HepG2 (cell line): ENCODE measurements at regions not wholly inside any gene's neighbourhood (a gene's known extent, or its start where the extent isn't known, plus 50 kb on each side); places are given as distances from the start of the nearest gene placed in this dataset.

Source experiments
- ATAC-seq: fragments of 200-7000 bp; cut with Tn5 transposase; 3 replicates; pipeline ENCODE4 v1.9.1; 2020; ENCODE audit warnings: mild to moderate bottlenecking, moderate library complexity
- BruUV-seq: library from RNA; stranded (reverse); fragments of 400-500 nt; replicated peaks from 2 replicates; lab custom pipeline; 2021; lab: Mats Ljungman, UMichigan
- CTCF ChIA-PET: fragments of 300-600 bp; formaldehyde crosslinking; extraction: SDS; loops from one replicate; lab custom pipeline; 2021; ENCODE audit warnings: low total read pairs, inconsistent platforms, low intra/inter-chr PET ratio; lab: Yijun Ruan, JAX
- POLR2A ChIA-PET: fragments of 350-600 bp; sonication (Branson Sonifier 250); formaldehyde crosslinking; loops from one replicate; lab custom pipeline; 2020; ENCODE audit warnings: antibody characterized with exemption, inconsistent platforms; lab: Yijun Ruan, JAX
- DNase-seq: peaks from one replicate; pipeline ENCODE4 v3.0.0-alpha.2; 2015; ENCODE audit warnings: low spot score
- FAIRE-seq: peaks from 3 replicates; lab custom pipeline; 2011; peaks lifted over from hg19 to GRCh38; lab: Jason Lieb, UNC
- H2AFZ ChIP-seq: one replicate; pipeline ENCODE4 v1.6.1; 2011; ENCODE audit warnings: low read length, inconsistent platforms
- H3K27ac ChIP-seq: fragments of 300-600 bp; 3 replicates; pipeline ENCODE4 v1.8.0; 2011; ENCODE audit warnings: mixed run types, mild to moderate bottlenecking, mixed read lengths, low read length, inconsistent platforms; ENCODE audit not compliant: insufficient read depth; ENCODE audit errors: extremely low read length
- H3K27me3 ChIP-seq, 2 experiments: fragments of 200-600 bp in 1 of 2; 2 replicates in 1 of 2; 3 replicates in 1 of 2; pipeline versions ENCODE4 v1.6.0 to v1.8.0; 2011; ENCODE audit warnings: low read length in 2 of 2, mild to moderate bottlenecking in 2 of 2, moderate library complexity in 2 of 2, inconsistent platforms in 1 of 2; ENCODE audit not compliant: insufficient read depth in 2 of 2, control insufficient read depth in 1 of 2
- H3K36me3 ChIP-seq, 2 experiments: fragments of 200-600 bp in 1 of 2; replicated peaks in 1 of 2; 2 replicates in 1 of 2; 3 replicates in 1 of 2; pipeline versions ENCODE4 v1.5.1 to v1.8.0; 2011; ENCODE audit warnings: low read length in 2 of 2, inconsistent platforms in 1 of 2; ENCODE audit not compliant: insufficient read depth in 2 of 2, control insufficient read depth in 1 of 2
- H3K4me1 ChIP-seq: 2 replicates; pipeline ENCODE4 v1.5.1; 2012; ENCODE audit warnings: low read length, inconsistent platforms; ENCODE audit not compliant: insufficient read depth
- H3K4me2 ChIP-seq: 2 replicates; pipeline ENCODE4 v1.6.0; 2011; ENCODE audit warnings: low read depth, low read length, inconsistent platforms
- H3K4me3 ChIP-seq, 3 experiments: fragments of 200-600 bp in 1 of 3; sonication (generic), shearing (Covaris generic) in 1 of 3; replicated peaks in 1 of 3; 2 replicates each; pipeline ENCODE4 v1.5.1; 2011 to 2016; ENCODE audit warnings: low read length in 3 of 3, inconsistent platforms in 2 of 3, low read depth in 2 of 3, mild to moderate bottlenecking in 2 of 3, control low read depth in 1 of 3, mixed read lengths in 1 of 3; ENCODE audit not compliant: insufficient read depth in 1 of 3
- H3K79me2 ChIP-seq: one replicate; pipeline ENCODE4 v1.6.1; 2011; ENCODE audit warnings: low read length, inconsistent platforms; ENCODE audit not compliant: insufficient read depth
- H3K9ac ChIP-seq: 2 replicates; pipeline ENCODE4 v1.6.0; 2011; ENCODE audit warnings: mild to moderate bottlenecking, low read depth, low read length, inconsistent platforms; ENCODE audit not compliant: insufficient read depth
- H3K9me3 ChIP-seq: 2 replicates; pipeline ENCODE4 v1.5.1; 2012; ENCODE audit warnings: mild to moderate bottlenecking, low read length
- H4K20me1 ChIP-seq: 2 replicates; pipeline ENCODE4 v1.6.0; 2011; ENCODE audit warnings: inconsistent platforms, mild to moderate bottlenecking, low read length, moderate library complexity; ENCODE audit not compliant: insufficient read depth
- ESRRA ChIP-seq: sonication (generic); formaldehyde crosslinking; IDR thresholded peaks from 2 replicates; pipeline ENCODE4 v1.5.1; 2020; ENCODE audit warnings: mild to moderate bottlenecking, low read depth, missing genetic modification reagents
- HNF4G ChIP-seq, 2 experiments: sonication (generic) in 1 of 2; formaldehyde crosslinking in 1 of 2; IDR thresholded peaks; 2 replicates each; pipeline versions ENCODE4 v1.4.0 to v1.6.1; 2011 to 2020; ENCODE audit warnings: borderline replicate concordance in 2 of 2, low read depth in 2 of 2, mild to moderate bottlenecking in 2 of 2, low read length in 1 of 2, missing genetic modification reagents in 1 of 2, moderate library complexity in 1 of 2
- KDM4B ChIP-seq: sonication (generic); formaldehyde crosslinking; IDR thresholded peaks from 2 replicates; pipeline ENCODE4 v1.4.0; 2020; ENCODE audit warnings: missing genetic modification reagents
- ZNF142 ChIP-seq: sonication (generic); formaldehyde crosslinking; IDR thresholded peaks from 2 replicates; pipeline ENCODE4 v1.4.0; 2020; ENCODE audit warnings: missing genetic modification reagents
- ZNF382 ChIP-seq: sonication (generic); formaldehyde crosslinking; IDR thresholded peaks from 2 replicates; pipeline ENCODE4 v1.5.0; 2020; ENCODE audit warnings: missing genetic modification reagents, mild to moderate bottlenecking, borderline replicate concordance
- ZNF446 ChIP-seq: sonication (generic); formaldehyde crosslinking; IDR thresholded peaks from 2 replicates; pipeline ENCODE4 v1.5.0; 2020; ENCODE audit warnings: mild to moderate bottlenecking, missing genetic modification reagents
- ZNF704 ChIP-seq: sonication (generic); formaldehyde crosslinking; IDR thresholded peaks from 2 replicates; pipeline ENCODE4 v1.8.1; 2023; ENCODE audit warnings: mild to moderate bottlenecking, inconsistent platforms, moderate library complexity, missing genetic modification reagents, borderline replicate concordance
- WGBS: methylation state at CpG from one replicate; pipeline ENCODE4 v1.1.6; 2017; ENCODE audit warnings: low lambda C conversion rate; 5-methylcytosine and 5-hydroxymethylcytosine counted together
- in situ Hi-C: cut with HindIII; loops from 2 replicates; pipeline ENCODE4 v1.10.0; 2017; ENCODE audit warnings: low pct_unique_long_range_greater_than_20kb; ENCODE audit not compliant: extremely low pct_ligation_motif_present
- intact Hi-C: fragments of 100-400 bp; cut with micrococcal nuclease; formaldehyde crosslinking; loops from one replicate; pipeline ENCODE4 v1.10.0; 2022; ENCODE audit not compliant: unreplicated experiment
- TF ChIP-seq, protein P1 (sequence below): sonication (generic); formaldehyde crosslinking; IDR thresholded peaks from 2 replicates; pipeline ENCODE4 v1.9.0; 2021; ENCODE audit warnings: missing genetic modification reagents, borderline replicate concordance
- TF ChIP-seq, protein P2 (sequence below): sonication (generic); formaldehyde crosslinking; IDR thresholded peaks from 2 replicates; pipeline ENCODE4 v1.4.0; 2020; ENCODE audit warnings: missing genetic modification reagents, borderline replicate concordance

- Histone ChIP-seq H3K9me3 (peaks cover 7% of the 10 kb centered on the region; the same call in 1 of the 2 replicates), H3K79me2 (no peaks in the 10 kb centered on the region), H3K36me3 (no peaks in the 10 kb centered on the region), H3K27me3 (no peaks in the 10 kb centered on the region), H3K4me1 (no peaks in the 10 kb centered on the region), H3K4me2 (no peak overlapping the region), H2AFZ (no peak overlapping the region), H3K4me3 (no peak overlapping the region), H3K27ac (no peak overlapping the region), H4K20me1 (no peaks in the 10 kb centered on the region), H3K9ac (no peak overlapping the region)
- 53% methylated on average over 6 of the region's 6 CpGs for WGBS
- FAIRE-seq: no peak
- ChIA-PET POLR2A (no interaction called here), CTCF (no interaction called here)
- no TSS peak for BruUV-seq
- ATAC-seq: no peak
- intact Hi-C loops (no loop called here), in situ Hi-C loops (no loop called here)
- DNase-seq: no peak
- TF ChIP-seq ZNF382 (CRISPR knock-in tag) (no peak), ZNF142 (CRISPR knock-in tag) (no peak), ZNF446 (CRISPR knock-in tag) (no peak), ZNF704 (CRISPR knock-in tag) (no peak), ESRRA (CRISPR knock-in tag) (no peak), KDM4B (no peak), HNF4G (IDR thresholded peaks at IDR 0.05; ENCODE audit: borderline replicate concordance, low read depth, low read length) (no peak), HNF4G (CRISPR knock-in tag; IDR thresholded peaks at IDR 0.05; ENCODE audit: borderline replicate concordance, low read depth) (no peak)
- TF ChIP-seq, protein P1, sequence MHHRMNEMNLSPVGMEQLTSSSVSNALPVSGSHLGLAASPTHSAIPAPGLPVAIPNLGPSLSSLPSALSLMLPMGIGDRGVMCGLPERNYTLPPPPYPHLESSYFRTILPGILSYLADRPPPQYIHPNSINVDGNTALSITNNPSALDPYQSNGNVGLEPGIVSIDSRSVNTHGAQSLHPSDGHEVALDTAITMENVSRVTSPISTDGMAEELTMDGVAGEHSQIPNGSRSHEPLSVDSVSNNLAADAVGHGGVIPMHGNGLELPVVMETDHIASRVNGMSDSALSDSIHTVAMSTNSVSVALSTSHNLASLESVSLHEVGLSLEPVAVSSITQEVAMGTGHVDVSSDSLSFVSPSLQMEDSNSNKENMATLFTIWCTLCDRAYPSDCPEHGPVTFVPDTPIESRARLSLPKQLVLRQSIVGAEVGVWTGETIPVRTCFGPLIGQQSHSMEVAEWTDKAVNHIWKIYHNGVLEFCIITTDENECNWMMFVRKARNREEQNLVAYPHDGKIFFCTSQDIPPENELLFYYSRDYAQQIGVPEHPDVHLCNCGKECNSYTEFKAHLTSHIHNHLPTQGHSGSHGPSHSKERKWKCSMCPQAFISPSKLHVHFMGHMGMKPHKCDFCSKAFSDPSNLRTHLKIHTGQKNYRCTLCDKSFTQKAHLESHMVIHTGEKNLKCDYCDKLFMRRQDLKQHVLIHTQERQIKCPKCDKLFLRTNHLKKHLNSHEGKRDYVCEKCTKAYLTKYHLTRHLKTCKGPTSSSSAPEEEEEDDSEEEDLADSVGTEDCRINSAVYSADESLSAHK (CRISPR knock-in tag): no peak
- TF ChIP-seq, protein P2, sequence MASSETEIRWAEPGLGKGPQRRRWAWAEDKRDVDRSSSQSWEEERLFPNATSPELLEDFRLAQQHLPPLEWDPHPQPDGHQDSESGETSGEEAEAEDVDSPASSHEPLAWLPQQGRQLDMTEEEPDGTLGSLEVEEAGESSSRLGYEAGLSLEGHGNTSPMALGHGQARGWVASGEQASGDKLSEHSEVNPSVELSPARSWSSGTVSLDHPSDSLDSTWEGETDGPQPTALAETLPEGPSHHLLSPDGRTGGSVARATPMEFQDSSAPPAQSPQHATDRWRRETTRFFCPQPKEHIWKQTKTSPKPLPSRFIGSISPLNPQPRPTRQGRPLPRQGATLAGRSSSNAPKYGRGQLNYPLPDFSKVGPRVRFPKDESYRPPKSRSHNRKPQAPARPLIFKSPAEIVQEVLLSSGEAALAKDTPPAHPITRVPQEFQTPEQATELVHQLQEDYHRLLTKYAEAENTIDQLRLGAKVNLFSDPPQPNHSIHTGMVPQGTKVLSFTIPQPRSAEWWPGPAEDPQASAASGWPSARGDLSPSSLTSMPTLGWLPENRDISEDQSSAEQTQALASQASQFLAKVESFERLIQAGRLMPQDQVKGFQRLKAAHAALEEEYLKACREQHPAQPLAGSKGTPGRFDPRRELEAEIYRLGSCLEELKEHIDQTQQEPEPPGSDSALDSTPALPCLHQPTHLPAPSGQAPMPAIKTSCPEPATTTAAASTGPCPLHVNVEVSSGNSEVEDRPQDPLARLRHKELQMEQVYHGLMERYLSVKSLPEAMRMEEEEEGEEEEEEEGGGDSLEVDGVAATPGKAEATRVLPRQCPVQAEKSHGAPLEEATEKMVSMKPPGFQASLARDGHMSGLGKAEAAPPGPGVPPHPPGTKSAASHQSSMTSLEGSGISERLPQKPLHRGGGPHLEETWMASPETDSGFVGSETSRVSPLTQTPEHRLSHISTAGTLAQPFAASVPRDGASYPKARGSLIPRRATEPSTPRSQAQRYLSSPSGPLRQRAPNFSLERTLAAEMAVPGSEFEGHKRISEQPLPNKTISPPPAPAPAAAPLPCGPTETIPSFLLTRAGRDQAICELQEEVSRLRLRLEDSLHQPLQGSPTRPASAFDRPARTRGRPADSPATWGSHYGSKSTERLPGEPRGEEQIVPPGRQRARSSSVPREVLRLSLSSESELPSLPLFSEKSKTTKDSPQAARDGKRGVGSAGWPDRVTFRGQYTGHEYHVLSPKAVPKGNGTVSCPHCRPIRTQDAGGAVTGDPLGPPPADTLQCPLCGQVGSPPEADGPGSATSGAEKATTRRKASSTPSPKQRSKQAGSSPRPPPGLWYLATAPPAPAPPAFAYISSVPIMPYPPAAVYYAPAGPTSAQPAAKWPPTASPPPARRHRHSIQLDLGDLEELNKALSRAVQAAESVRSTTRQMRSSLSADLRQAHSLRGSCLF: no peak
Observed at GRCh38 chr18:56379256-56379655, 259.1 kb downstream of the TXNL1 start.
